LNCAP (cell line): ENCODE measurements at regions not wholly inside any gene's neighbourhood (a gene's known extent, or its start where the extent isn't known, plus 50 kb on each side); places are given as distances from the start of the nearest gene placed in this dataset.

Source experiments
- CTCF ChIP-seq: fragments of 450-650 bp; IDR thresholded peaks from 2 replicates; pipeline ENCODE4 v1.5.1; 2017; ENCODE audit warnings: mild to moderate bottlenecking

GRCh38 chr9:90964101-90965020 is 162.7 kb downstream of the SYK start:
- no peak for TF ChIP-seq CTCF

GRCh38 chr9:90965226-90966030 is 163.8 kb downstream of the SYK start:
- no peak for TF ChIP-seq CTCF

GRCh38 chr9:90966031-90966290 is 164.3 kb downstream of the SYK start:
- TF ChIP-seq CTCF: no peak

DNA sequence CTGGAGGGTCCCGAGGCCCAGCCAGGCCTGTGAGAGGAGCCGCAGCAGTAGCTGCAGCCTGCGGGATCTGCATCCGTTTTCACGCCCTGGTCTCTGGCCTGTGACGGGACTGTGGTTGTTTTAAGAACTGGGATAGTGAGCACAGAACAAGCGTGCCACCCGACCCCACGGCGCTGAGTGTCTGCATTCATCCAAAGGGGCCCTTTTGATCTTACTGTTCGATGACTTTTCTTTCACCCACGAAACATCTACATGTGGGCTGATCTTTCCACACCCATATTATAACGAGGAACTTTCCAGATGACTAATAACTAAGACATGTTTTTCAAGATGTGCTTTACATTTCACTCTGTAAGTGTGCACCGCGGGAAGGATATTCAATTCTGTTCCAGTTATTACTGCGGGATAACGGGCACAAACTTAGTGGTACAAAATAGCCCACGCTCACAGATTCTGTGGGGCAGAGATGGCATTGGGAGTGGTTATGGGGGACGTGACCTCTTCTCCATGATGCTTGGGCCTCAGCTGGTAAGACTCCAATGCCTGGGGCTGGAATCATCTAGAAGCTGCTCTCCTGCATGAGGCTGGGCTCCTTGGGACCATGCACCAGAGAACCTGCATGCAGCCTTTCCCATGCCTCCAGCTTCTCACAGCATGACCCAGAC is 165.0 kb downstream of the SYK start:
- TF ChIP-seq CTCF: no peak

GRCh38 chr9:90967145-90967538 is 165.5 kb downstream of the SYK start:
- no peak for TF ChIP-seq CTCF

- no peak for TF ChIP-seq CTCF
These were observed 167.5 kb downstream of the SYK start for GRCh38 chr9:90969021-90969675.

GRCh38 chr9:90970608-90971007 is 169.0 kb downstream of the SYK start:
- no peak for TF ChIP-seq CTCF
